ENCODE measurements at regions not wholly inside any gene's neighbourhood (a gene's known extent, or its start where the extent isn't known, plus 50 kb on each side); places are given as distances from the start of the nearest gene placed in this dataset.

DNA sequence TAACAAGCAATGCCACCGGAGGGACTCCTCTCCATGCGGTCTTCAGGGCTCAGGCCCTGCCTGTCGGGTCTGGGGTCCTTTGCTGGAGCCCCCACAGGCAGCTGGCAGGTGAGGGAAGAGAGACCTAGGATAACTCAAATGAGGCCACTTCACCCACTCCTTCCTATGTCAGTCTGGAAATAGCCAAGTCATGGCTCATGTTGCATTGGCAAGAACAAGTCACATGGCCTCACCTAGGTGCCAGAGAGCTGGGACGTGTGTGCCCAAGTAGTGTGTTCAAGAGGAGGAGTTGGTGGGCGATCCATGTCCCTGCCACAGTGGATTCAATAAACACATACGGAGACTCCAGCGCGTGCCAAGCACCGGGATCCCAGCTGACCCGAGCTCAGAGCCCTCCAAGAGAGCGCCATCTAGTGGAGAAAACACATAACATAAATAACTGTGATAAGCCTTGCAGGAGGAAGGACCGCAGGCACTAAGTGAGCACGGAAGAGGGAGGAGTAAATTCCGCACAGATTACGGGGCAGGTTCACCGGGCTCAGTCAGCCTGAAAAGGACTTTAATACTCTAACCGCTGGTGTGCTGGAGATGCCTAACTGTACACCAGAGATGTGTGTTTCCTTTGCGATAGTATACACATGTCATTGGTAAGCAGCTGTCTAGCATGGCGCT, 580.8 kb downstream of the CCDC171 start:
- peak; percentile 44 for DNase-seq (ENCODE audit: low read depth)

DNA sequence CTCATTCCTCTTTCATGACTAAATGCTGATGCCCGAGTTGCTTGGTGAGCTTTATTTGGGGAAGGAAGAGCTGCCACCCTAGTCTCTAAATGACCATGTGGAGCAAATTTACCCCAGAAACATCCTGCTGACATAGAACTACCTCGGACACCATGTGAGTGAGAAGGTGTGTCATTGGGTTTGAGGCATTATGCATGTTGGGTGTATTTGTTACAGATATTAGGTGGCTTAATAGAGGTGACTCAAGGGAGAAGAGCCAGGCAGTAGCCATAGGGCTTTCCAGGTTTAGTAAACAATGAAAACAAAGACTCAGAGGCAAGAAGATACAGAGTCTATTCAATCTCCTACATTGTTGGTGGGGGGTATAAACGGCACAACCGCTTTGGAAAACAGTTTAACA, 581.5 kb downstream of the CCDC171 start:
- no peak for DNase-seq (ENCODE audit: low read depth)

DNA sequence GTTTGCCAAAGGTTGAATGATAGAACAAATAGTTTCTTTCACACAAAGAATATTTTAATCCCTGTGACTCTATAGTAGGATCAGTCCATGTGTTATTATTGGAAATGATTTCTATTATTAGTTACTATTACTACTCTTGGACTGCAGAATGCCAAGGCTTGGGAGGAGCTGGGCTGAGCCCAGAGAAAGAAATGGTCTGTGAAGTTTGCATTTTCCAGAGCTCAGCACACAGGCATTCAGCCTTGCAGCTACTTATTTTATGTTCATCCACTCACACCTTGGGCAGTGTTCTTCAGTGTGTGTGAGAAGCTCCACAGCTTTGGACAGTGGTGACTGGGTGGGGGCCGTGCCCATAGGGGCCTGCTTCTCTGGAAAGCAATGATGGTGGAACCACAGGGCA, 583.1 kb downstream of the CCDC171 start:
- DNase-seq (ENCODE audit: low read depth): no peak

DNA sequence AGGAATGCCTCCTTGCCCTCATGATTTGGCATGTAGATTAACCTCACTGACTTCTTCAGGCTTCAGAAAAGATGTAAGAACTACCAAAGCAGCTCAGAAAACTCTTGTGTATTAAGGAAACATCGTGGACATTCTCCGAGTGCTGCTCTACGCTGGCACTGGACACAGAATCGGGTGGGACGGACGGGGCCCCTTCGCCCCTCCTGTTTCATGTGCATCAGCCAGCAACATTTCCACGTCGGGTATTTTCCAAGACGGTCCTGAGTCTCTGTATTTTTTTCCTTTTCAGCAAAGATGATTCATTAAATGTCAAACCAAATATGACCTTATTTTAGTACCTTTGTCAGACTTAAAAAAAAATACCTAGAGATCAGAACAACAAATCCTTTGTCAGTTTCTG, 583.6 kb downstream of the CCDC171 start:
- no peak for DNase-seq (ENCODE audit: low read depth)

DNA sequence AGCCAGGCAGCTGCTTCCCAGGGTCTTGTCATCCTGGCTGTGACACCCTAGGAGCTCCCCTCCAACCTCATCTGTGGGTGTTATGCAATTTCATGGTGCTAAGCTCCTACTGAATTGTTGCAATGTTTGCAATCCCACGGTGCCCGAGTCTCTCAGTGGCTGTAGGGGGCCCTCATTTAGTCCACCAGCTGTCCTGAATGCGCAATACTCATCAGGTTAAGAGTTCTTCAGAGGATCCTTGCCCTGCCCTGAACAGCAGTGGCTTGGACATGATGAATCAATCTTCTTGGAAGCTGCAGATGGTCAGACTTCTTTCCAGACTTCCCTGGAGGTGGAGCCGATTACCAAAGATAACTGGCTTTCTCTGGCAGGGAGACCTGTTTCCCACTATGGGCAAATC, 584.1 kb downstream of the CCDC171 start:
- peak; percentile 59 for DNase-seq (ENCODE audit: low read depth)

DNA sequence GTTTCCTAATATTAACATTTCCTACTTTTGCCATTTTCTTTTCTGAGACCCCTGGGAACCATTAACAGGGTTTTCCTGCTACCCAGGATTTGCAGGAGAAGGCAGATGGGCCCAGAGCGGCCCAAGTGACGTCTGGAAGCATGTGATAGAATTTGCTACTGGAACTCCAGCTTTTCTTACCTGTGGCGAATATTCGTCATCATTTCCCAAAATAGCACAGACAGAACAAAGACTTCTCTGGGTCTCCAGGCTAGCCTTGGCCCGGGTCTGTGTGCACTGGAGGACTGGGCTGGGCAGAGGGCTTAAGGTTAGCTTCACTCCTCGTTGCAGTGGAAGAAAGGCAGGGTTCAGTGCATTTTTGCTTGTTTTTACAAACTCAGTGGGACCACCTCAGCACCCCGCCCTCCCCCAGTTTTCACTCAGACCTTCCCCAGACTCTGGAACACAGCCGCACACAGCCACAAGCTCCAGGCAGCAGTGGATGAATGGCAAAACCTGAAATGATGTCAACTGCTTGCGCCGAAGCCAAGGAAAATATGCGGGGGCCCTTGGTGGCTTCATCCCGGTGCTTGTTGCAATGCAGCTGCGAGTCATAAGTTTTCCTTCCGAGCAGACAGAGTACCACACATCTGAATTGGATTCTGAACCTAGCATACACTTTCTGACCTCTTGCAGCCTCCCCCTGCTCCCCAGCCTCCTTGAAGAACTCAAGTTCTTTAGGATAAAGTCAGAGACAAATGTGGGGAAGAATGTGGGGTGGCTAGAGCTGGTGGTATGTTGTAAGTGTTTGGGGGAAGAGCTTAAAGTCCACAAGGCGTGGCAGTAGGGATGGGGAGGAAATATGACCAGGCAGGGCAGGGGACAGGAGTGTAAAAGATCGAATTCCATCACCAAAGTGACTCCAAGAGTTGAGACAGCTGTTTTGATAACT, 586.0 kb downstream of the CCDC171 start:
- peak; percentile 43 for DNase-seq (ENCODE audit: low read depth)

DNA sequence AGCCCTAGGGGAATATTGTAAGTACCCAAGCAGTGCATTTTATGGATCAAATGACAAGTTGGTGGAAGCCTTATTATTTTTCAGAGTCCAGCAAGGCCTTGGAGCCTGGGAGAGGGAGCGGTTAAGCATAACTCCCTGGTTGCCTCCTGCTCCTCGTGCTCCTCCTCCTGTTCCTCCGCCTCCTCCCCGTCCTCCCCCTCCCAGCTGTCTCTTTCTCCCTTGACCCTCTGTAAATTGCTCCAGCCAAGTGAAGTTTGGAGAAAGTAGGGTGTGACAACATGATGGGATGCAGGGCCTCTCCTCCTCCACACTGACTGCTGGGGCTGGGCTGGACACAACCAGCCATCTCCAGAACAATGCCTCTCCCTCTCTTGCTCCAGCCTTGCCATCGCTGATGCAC, 586.9 kb downstream of the CCDC171 start:
- no peak for DNase-seq (ENCODE audit: low read depth)

DNA sequence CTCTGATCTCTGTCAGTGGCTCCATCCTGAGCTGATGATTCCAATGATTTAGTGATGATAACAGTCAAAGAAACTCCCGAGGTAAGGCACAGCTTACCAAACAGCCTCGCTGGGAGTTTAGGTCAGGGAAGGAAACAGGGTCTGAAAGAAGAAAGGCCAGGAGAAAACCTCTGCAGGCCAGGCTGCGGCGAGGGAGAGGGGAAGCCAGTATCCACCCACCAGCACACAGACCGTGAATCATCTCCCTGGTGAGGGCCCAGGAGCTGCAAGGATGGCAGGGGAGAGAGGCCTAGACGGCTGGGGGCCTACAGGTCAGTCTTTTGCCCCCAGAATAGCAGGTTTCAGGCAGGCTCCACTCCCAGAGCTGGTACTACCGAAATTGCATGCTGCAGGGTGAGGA, 590.5 kb downstream of the CCDC171 start:
- no peak for DNase-seq (ENCODE audit: low read depth)

DNA sequence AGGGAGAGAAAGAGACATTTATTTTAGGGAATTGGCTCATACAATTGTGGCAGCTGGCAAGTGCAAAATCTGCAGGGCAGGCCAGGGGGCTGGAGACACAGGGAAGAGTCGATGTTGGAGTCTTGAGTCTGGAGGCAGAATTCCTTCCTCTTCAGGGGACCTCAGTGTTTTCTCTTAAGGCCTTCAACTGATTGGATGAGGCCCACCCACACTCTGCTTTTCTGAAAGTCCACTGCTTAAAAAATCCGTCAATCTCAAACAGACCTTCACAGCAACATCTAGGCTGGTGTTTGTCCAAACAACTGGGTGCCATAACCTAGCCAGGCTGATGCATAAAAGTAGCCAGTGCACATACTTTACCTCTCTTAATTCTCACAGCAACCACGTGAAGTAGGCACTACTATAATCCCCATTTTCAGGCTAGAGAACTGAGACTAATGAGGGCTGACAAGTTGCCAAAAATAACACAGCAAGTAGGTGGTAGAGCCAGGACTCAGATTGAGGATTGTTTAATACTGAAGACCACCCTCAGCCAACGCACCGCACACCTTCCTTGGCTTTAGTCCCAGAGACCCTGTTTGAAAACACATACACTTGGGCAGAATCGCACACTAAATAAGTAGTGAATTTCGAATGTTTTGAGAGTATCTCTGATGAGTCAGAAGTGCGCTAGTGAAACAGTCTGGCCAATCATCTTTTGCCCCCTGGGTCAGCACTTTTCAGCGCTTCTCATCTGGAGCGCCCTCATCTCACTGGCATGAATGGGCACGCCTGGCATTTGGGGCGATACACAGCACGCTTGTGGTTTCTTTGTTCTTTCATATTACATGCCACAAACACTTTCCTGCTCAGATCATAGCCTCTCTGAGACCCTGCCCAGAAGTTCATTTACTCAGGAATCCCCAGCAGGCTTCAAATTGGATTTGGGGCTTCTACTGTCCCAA, 591.4 kb downstream of the CCDC171 start:
- DNase-seq (ENCODE audit: low read depth): no peak

DNA sequence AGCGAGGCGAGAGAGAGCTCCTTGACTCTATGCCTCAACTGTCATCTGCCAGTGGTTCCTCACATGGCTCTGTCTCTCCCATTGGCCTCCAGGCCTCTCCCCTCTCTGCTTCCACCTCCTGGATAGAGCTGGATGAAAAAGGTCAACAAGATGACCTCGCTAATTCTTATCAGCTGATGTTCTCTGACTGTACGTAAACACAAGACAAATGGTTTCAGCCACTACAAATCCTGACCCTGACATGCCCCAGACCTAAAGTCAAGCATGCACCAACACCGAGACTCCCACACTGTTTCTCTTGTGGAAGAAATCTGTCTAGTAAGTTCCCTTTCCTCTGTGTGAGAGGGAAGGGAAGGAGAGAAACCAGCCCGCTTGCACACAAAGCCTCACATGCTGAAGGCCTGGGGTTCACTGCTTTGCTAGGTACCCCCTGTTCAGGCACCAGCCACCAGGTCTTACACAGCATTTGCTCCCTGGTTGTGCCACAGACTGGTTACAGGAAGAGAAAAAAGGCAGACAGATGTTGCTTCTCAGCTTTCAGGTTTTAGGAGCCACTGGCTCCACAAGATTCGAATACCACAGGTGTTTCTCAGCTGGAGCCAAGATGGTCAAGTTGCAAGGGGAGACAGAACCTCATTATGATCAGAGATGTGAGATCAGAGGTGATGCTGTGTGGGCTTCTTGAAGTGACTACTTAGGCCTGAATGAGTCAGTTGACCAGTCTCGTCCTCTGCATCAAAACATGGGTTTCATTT, 592.5 kb downstream of the CCDC171 start:
- no peak for DNase-seq (ENCODE audit: low read depth)

DNA sequence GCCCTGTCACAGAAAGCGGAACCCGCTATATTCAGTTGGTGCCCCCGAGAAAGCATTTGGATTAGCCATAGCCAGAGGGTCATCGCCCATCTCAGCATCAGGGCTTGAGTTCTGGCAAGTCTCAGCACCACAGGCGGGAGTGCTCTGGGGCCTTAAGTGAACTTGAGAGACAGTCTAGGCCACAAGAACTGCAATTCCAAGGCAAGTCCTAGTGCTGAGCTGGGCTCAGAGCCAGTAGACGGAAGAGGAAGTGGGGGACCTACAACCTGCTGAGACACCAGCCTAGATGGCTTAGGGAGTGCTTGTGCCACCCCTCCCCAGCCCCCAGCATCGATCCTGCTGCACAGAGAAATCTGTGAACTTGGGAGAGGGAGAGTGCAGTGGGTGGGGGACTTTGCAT, 594.9 kb downstream of the CCDC171 start:
- no peak for DNase-seq (ENCODE audit: low read depth)

DNA sequence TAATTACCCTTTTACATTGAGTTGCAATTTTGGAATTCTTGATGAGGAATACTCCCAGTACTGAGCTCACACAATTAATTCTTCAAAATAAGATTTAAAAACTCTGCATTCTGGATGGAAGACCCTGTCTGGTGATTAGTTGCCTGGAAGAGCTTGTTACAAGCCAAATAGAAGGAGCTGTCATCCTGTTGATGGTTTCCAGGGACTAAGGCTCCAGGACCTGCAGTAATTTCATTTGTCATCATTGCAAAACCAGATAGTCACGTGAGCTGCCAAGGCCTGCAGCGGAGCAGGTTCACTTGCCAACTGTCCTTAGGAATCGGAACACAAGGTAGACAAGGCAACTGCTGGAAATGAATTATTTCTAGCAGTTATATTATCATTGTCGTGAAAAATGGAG, 597.7 kb downstream of the CCDC171 start:
- DNase-seq (ENCODE audit: low read depth): no peak

DNA sequence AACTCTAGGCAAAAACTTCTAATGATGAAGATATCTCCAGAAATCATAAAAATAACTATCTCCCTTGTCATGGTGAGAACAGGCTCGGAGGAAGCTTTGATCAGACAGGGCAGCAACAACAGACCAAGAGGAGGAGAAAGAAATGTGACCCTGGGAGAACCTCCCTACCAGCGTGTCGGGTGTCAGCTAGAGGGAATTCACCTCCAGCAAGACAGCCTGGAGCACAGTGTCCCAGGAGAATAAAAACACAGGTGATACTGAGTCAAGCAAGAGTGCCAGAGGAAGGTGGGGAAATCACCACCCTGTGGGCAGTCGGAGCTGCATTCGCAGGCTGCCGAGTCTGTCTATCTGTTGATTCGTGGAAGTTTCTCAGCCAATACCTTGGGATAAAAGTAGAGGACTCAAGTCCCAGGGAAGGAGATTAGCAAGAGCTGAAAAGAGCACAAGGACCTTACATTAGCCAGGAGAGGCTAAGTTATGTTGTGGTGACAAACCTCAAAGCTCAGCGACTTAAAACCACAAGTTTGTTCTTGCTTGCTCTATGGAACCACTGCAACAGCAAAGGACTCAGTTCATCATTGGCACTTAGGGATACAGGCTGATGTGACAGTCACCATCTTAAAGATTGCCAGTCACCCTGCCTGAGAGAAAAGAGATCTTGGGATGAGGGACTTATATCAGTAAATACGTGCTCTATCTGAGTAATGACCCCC, 598.3 kb downstream of the CCDC171 start:
- DNase-seq (ENCODE audit: low read depth): no peak

DNA sequence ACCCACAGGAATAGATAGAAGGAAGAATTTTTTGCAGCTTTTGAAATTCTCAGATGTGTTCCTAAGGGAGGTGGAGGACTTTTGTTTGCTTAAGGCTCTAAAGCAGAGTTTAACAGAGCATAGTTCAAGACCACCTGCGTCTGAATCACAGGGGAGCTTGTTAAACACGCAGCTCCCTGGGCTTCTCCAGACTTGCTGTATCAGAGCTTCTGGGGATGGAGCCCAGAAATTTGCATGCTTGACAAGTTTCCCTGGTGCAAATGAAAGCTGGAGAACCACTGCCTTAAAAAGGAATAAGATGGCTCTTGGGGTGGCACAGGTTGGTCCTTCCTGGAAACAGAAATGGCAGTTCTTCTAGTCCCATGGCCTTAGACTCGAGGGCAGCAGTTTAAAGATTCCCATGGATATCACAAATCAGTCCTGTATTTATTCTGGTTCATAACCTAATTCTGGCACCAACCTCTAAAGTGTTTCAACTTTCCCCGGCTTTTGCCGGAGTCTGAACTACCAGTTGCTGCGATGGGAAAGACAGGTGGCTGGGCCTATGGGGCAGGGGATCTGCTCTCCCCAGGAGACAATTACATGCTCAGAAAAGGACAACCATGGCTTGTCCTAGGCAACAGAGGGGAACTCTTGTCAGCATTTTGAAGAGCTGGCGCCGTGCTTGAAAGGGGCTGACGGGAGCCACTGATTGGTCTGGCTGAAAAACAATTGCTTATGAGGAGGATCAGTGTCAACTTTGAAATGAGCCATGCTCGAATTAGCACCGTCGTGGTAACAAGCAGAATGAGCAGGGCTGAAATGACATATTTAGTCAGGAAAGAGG, 599.6 kb downstream of the CCDC171 start:
- DNase-seq (ENCODE audit: low read depth): no peak

DNA sequence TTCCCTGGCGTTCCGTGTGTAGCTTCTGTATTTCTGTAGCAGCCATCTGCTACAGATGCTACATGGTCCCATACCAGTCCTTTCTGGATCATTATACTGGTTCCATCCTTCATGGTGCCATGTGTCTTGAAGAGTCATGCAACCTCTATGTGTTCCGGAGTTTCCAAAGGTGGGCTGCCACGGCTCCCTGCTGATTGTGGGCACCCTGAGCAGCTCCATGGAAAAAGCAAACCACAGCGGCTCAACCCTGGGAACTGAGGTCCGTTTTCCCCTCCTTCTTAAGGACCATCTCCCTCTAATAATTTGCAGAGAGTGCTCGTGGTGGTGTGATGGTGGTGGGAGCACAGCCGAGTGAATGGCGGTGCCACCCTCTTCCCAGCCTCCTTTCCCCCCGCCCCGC, 600.4 kb downstream of the CCDC171 start:
- DNase-seq (ENCODE audit: low read depth): no peak

DNA sequence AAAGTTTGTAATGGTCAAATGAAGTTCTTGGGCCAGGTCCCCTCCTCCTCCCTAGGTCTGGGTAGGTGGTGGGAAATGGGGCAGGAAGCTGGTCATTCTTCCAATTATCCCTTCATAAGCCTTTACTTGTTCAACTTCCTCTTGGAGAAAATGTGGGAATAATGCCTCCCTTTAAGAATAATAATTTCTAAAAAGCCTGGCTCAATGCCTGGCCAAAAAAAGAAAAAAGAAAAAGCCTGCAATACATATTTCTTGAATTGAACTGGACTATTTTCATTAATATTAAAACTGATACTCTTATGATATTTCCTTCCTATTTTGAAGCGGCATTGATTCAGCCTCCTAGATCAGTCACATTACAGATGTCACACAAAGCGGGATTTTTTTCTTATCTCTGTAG, 600.9 kb downstream of the CCDC171 start:
- no peak for DNase-seq (ENCODE audit: low read depth)

DNA sequence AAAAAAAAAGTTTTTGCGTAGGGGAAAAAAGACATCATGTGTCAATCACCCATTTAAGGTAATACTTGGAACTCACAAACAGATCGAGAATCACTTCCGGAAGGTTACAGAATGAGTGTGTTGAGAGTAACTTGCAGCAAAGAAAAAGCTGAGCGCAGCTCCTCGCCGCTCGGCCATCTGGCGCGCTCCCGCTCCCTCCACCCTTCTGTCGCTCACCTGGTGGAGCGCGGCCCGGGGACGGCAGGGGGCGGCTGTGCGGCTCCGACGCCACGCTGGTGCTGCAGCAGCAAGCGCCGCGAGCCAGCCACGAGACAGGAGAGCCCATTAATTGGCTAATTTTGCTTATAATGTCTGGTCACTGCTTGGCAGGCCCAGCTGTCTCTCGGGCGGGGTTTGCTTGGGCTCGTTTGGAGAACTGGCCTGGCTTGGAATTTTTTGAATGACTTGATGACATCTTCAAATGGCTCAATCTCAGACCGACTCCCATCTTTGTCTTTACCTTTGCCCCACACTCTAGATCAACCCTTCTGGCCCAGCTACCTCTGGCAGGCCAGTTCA, 601.8 kb downstream of the CCDC171 start:
- no peak for DNase-seq (ENCODE audit: low read depth)

DNA sequence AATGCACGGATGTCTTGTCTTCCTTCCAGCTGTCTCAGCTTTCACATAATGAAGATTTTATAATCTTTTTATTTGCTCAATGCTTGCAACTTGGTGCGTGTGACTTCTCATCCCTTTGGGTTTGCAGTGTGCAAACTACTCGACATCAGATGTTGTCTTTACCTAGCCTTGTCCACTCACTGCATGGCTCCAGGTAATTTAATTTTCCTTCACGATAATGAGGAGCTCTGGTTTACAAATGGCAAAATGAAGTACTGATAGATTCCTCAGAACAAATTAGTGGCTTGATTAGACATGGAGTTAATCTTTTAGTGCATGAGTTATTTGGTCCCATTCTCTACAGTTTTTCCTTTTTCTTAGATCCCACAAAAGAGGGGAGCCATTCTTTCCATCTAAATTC, 603.0 kb downstream of the CCDC171 start:
- DNase-seq (ENCODE audit: low read depth): no peak

DNA sequence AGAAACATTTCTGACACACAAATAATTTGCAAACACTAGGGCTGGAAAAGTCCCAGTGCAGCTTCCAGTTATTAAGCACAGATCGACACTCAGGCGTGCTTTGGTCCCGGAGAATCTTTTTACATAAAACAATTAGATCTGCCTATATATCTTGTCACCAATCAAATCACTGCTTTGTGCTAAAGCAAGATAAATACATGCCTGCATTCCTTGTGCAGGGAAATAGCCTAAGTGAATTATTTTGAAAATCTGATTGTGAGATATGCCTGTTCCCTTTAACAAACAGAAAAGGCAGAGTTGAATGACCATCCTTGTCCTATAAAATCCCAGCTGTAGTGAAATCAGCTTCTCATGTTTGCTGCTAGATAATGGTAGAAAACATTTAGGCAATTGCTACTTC, 604.4 kb downstream of the CCDC171 start:
- no peak for DNase-seq (ENCODE audit: low read depth)

DNA sequence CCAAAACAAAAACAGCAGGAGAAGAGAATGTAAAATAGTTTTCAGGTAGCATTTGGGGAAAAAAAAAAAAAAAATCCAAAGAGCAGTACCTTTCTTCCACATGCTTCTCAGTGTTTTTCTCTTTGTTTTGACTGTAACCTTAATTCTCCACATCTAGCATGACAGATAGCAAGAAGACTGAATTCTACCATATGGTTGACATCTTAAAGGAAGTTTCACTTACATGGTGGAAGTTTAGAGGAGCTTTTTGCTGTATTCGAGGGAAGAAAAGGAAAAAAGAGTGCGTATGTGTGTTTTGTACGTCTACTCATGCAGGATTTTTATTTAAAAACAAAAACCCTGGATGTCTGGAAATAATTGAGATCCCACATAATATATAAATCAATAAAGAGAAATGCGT, 604.8 kb downstream of the CCDC171 start:
- DNase-seq (ENCODE audit: low read depth): no peak
